ENCODE measurements at regions not wholly inside any gene's neighbourhood (a gene's known extent, or its start where the extent isn't known, plus 50 kb on each side); places are given as distances from the start of the nearest gene placed in this dataset.

- no TSS peak for BruUV-seq (replicated peaks)
- no peaks in the 10 kb centered on the region for H3K27me3 ChIP-seq (ENCODE audit: control insufficient read depth in 2 of 2, insufficient read depth in 2 of 2, low read length in 2 of 2)
- POLR2A ChIA-PET, result no interaction called here
Observed at GRCh38 chr7:53776323-53776722, 740.9 kb downstream of the POM121L12 start.

More at GRCh38 chr7:53776323-53776722, 740.9 kb downstream of the POM121L12 start:
- Histone ChIP-seq H3K4me2 (ENCODE audit: insufficient read depth, low read length) (no peak overlapping the region), H3K4me3 (replicated peaks in 1 of 3; ENCODE audit: insufficient read depth in 1 of 3, low read depth in 1 of 3, low read length in 3 of 3) (no peak overlapping the region), H3K79me2 (ENCODE audit: control insufficient read depth, insufficient read depth, low read length) (no peaks in the 10 kb centered on the region), H2AFZ (ENCODE audit: low read depth, low read length) (no peak overlapping the region), H4K20me1 (replicated peaks; ENCODE audit: control insufficient read depth, extremely low read depth, insufficient read depth, low read length) (no peaks in the 10 kb centered on the region), H3K27ac (ENCODE audit: insufficient read depth, low read depth, low read length) (no peak overlapping the region), H3K9me1 (replicated peaks; ENCODE audit: control insufficient read depth, extremely low read depth, insufficient read depth, low read length) (no peaks in the 10 kb centered on the region), H3K9ac (replicated peaks; ENCODE audit: extremely low read depth, insufficient read depth, low read length) (no peak overlapping the region), H3K9me3 (replicated peaks; ENCODE audit: control insufficient read depth, insufficient read depth, low read length) (no peaks in the 10 kb centered on the region), H3K4me1 (ENCODE audit: control insufficient read depth, extremely low read depth, insufficient read depth, low read length) (no peaks in the 10 kb centered on the region), H3K36me3 (ENCODE audit: control insufficient read depth in 2 of 2, extremely low read depth in 1 of 2, insufficient read depth in 2 of 2, low read length in 2 of 2) (no peaks in the 10 kb centered on the region)
- no peak for FAIRE-seq
- CTCF ChIA-PET, result no interaction called here
- no peak for DNase-seq (ENCODE audit: low read depth, low spot score)
- intact Hi-C loops (cut with micrococcal nuclease), result no loop called here
- TF ChIP-seq GATA2 (IDR thresholded peaks at IDR 0.05; ENCODE audit: insufficient read depth, insufficient read length, low read depth, low read length), result no peak
- no peak for TF ChIP-seq MAX (IDR thresholded peaks at IDR 0.05; ENCODE audit: insufficient read depth, insufficient read length)
- TF ChIP-seq EZH2 (IDR thresholded peaks at IDR 0.05; ENCODE audit: borderline replicate concordance, low read depth, low read length, severe bottlenecking), result no peak
- TF ChIP-seq POLR2AphosphoS5 (IDR thresholded peaks at IDR 0.05; ENCODE audit: insufficient read depth, low read depth, low read length), result no peak
- TF ChIP-seq FOS (IDR thresholded peaks at IDR 0.05; ENCODE audit: borderline replicate concordance, insufficient read depth, low read length), result no peak
- TF ChIP-seq JUN (IDR thresholded peaks at IDR 0.05; ENCODE audit: borderline replicate concordance, insufficient read depth, insufficient read length, low read depth), result no peak
- TF ChIP-seq MYC (IDR thresholded peaks at IDR 0.05; ENCODE audit: low read depth, low read length), result no peak
- no peak for TF ChIP-seq CTCF (IDR thresholded peaks at IDR 0.05; ENCODE audit: extremely low read depth in 1 of 2, insufficient read depth in 1 of 2, low read depth in 1 of 2, low read length in 2 of 2)
- dilution Hi-C loops (cut with MboI; ENCODE audit: extremely low pct_ligation_motif_present, low sequenced_read_pairs), result no loop called here

All from endothelial cell of umbilical vein (primary cell).